ENCODE measurements at regions not wholly inside any gene's neighbourhood (a gene's known extent, or its start where the extent isn't known, plus 50 kb on each side); places are given as distances from the start of the nearest gene placed in this dataset.

GRCh38 chr5:9699681-9700080 lies 69.5 kb upstream of the TAS2R1 start:
- no peak for ATAC-seq (ENCODE audit: low FRiP score)
- TF ChIP-seq CTCF (IDR thresholded peaks at IDR 0.05) = no peak

GRCh38 chr5:9698841-9699240 lies 68.7 kb upstream of the TAS2R1 start:
- ATAC-seq (ENCODE audit: low FRiP score) = no peak
- no peak for TF ChIP-seq CTCF (IDR thresholded peaks at IDR 0.05)
- no peak for DNase-seq (ENCODE audit: low spot score)

More at GRCh38 chr5:9699681-9700080, 69.5 kb upstream of the TAS2R1 start:
- DNase-seq (ENCODE audit: low spot score) = no peak

- ATAC-seq (ENCODE audit: low FRiP score) (no peak), DNase-seq (ENCODE audit: low spot score) (no peak)
- TF ChIP-seq CTCF (IDR thresholded peaks at IDR 0.05) = no peak
These were observed 68.1 kb upstream of the TAS2R1 start for GRCh38 chr5:9698125-9698826.

- ATAC-seq (ENCODE audit: low FRiP score) (no peak), DNase-seq (ENCODE audit: low spot score) (no peak)
- no peak for TF ChIP-seq CTCF (IDR thresholded peaks at IDR 0.05)
These were observed 62.4 kb upstream of the TAS2R1 start for GRCh38 chr5:9692576-9692975.

GRCh38 chr5:9691261-9691660 lies 61.1 kb upstream of the TAS2R1 start:
- ATAC-seq (ENCODE audit: low FRiP score) = no peak
- no peak for DNase-seq (ENCODE audit: low spot score)
- no peak for TF ChIP-seq CTCF (IDR thresholded peaks at IDR 0.05)

- ATAC-seq (ENCODE audit: low FRiP score) = no peak
These were observed 60.6 kb upstream of the TAS2R1 start for GRCh38 chr5:9690751-9691150.

More at GRCh38 chr5:9690751-9691150, 60.6 kb upstream of the TAS2R1 start:
- TF ChIP-seq CTCF (IDR thresholded peaks at IDR 0.05) = no peak
- DNase-seq (ENCODE audit: low spot score) = no peak

Data from omental fat pad (tissue), 3 donors.